ENCODE measurements at regions not wholly inside any gene's neighbourhood (a gene's known extent, or its start where the extent isn't known, plus 50 kb on each side); places are given as distances from the start of the nearest gene placed in this dataset.
"Not testable (repeated sequence)": the region's sequence is repeated elsewhere in the genome, so short reads cannot be mapped to it uniquely, and the experiment has no call there.

- DNase-seq (ENCODE audit: missing footprints); ATAC-seq; intact Hi-C loops (cut with DNase I): not testable (repeated sequence)
These were observed 63.9 kb downstream of the RWDD3 start for GRCh38 chr1:95297906-95298305.

- ATAC-seq, result no peak
- DNase-seq (ENCODE audit: missing footprints), result no peak
- intact Hi-C loops (cut with DNase I), result no loop called here
These were observed 67.1 kb downstream of the RWDD3 start for GRCh38 chr1:95301091-95301490.

GRCh38 chr1:95301614-95302013 lies 67.6 kb downstream of the RWDD3 start:
- ATAC-seq, result no peak
- intact Hi-C loops (cut with DNase I), result no loop called here

GRCh38 chr1:95304803-95305202 lies 70.8 kb downstream of the RWDD3 start:
- intact Hi-C loops (cut with DNase I), result loop anchor here (5.0 kb wide), 1 partner anchor 162 kb away; no protein-coding TSS in a partner anchor
- DNase-seq (ENCODE audit: missing footprints), result no peak

More at GRCh38 chr1:95301614-95302013, 67.6 kb downstream of the RWDD3 start:
- DNase-seq (ENCODE audit: missing footprints), result no peak

GRCh38 chr1:95308276-95309030 lies 74.4 kb downstream of the RWDD3 start:
- no peak for DNase-seq (ENCODE audit: missing footprints)
- intact Hi-C loops (cut with DNase I), result loop anchor here (5.0 kb wide), 1 partner anchor 159 kb away; no protein-coding TSS in a partner anchor
- ATAC-seq, result no peak

More at GRCh38 chr1:95304803-95305202, 70.8 kb downstream of the RWDD3 start:
- ATAC-seq, result no peak

GRCh38 chr1:95309031-95309471 lies 75.0 kb downstream of the RWDD3 start:
- DNase-seq (ENCODE audit: missing footprints) (no peak), ATAC-seq (no peak)
- intact Hi-C loops (cut with DNase I), result loop anchor here (5.0 kb wide), 1 partner anchor 158 kb away; no protein-coding TSS in a partner anchor

GRCh38 chr1:95311014-95311413 lies 77.0 kb downstream of the RWDD3 start:
- no peak for DNase-seq (ENCODE audit: missing footprints)

GRCh38 chr1:95311762-95312161 lies 77.8 kb downstream of the RWDD3 start:
- ATAC-seq (no peak), DNase-seq (ENCODE audit: missing footprints) (no peak)
- intact Hi-C loops (cut with DNase I), result no loop called here

More at GRCh38 chr1:95311014-95311413, 77.0 kb downstream of the RWDD3 start:
- no peak for ATAC-seq
- intact Hi-C loops (cut with DNase I), result no loop called here

- ATAC-seq (no peak), DNase-seq (ENCODE audit: missing footprints) (no peak)
- intact Hi-C loops (cut with DNase I), result no loop called here
These were observed 78.2 kb downstream of the RWDD3 start for GRCh38 chr1:95312181-95312580.

- intact Hi-C loops (cut with DNase I), result no loop called here
- DNase-seq (ENCODE audit: missing footprints) (no peak), ATAC-seq (no peak)
These were observed 79.5 kb downstream of the RWDD3 start for GRCh38 chr1:95313527-95313926.

- intact Hi-C loops (cut with DNase I), result no loop called here
- DNase-seq (ENCODE audit: missing footprints) (no peak), ATAC-seq (no peak)
These were observed 87.5 kb downstream of the RWDD3 start for GRCh38 chr1:95321531-95321930.

- no peak for ATAC-seq
- intact Hi-C loops (cut with DNase I), result no loop called here
- no peak for DNase-seq (ENCODE audit: missing footprints)
These were observed 89.1 kb downstream of the RWDD3 start for GRCh38 chr1:95323123-95323522.

- no peak for DNase-seq (ENCODE audit: missing footprints)
- ATAC-seq, result no peak
- intact Hi-C loops (cut with DNase I), result no loop called here
These were observed 91.3 kb downstream of the RWDD3 start for GRCh38 chr1:95325349-95325748.

GRCh38 chr1:95326023-95326422 lies 92.0 kb downstream of the RWDD3 start:
- intact Hi-C loops (cut with DNase I), result no loop called here
- DNase-seq (ENCODE audit: missing footprints) (no peak), ATAC-seq (no peak)

GRCh38 chr1:95332754-95333153 lies 98.7 kb downstream of the RWDD3 start:
- no peak for DNase-seq (ENCODE audit: missing footprints)
- intact Hi-C loops (cut with DNase I), result no loop called here
- no peak for ATAC-seq

GRCh38 chr1:95339377-95339776 lies 105.4 kb downstream of the RWDD3 start:
- DNase-seq (ENCODE audit: missing footprints) (no peak), ATAC-seq (peak; percentile 50)
- intact Hi-C loops (cut with DNase I), result no loop called here

- intact Hi-C loops (cut with DNase I), result no loop called here
- ATAC-seq (peak; percentile 98), DNase-seq (ENCODE audit: missing footprints) (no peak)
These were observed 106.1 kb downstream of the RWDD3 start for GRCh38 chr1:95340061-95340460.

- no peak for DNase-seq (ENCODE audit: missing footprints)
- intact Hi-C loops (cut with DNase I), result no loop called here
- ATAC-seq, result no peak
These were observed 118.8 kb downstream of the RWDD3 start for GRCh38 chr1:95352767-95353166.

- no peak for ATAC-seq
- intact Hi-C loops (cut with DNase I), result no loop called here
- DNase-seq (ENCODE audit: missing footprints), result no peak
These were observed 119.2 kb downstream of the RWDD3 start for GRCh38 chr1:95353194-95353593.

GRCh38 chr1:95364546-95364945 lies 130.5 kb downstream of the RWDD3 start:
- no peak for ATAC-seq
- intact Hi-C loops (cut with DNase I), result no loop called here

GRCh38 chr1:95366498-95366897 lies 132.5 kb downstream of the RWDD3 start:
- intact Hi-C loops (cut with DNase I), result no loop called here
- no peak for DNase-seq (ENCODE audit: missing footprints)
- ATAC-seq, result no peak

More at GRCh38 chr1:95364546-95364945, 130.5 kb downstream of the RWDD3 start:
- DNase-seq (ENCODE audit: missing footprints), result no peak

Data from Right ventricle myocardium inferior (tissue), 1 donor.